Body of pancreas (tissue), 4 donors: ENCODE measurements at regions not wholly inside any gene's neighbourhood (a gene's known extent, or its start where the extent isn't known, plus 50 kb on each side); places are given as distances from the start of the nearest gene placed in this dataset.

Source experiments
- POLR2A ChIP-seq, 3 donors: fragments of 450-650 bp; IDR thresholded peaks; one replicate each; pipeline ENCODE4 v1.6.1; 2016; ENCODE audit warnings: antibody characterized with exemption in 3 of 3, mild to moderate bottlenecking in 2 of 3
- TF ChIP-seq, protein P1 (sequence below), 7 experiments: fragments of 450-650 bp in 4 of 7; fragments of 200-600 bp in 3 of 7; sonication (generic) in 3 of 7; IDR thresholded peaks; one replicate each; pipeline ENCODE4 v1.5.1; 2016 to 2019; ENCODE audit warnings: antibody characterized with exemption in 7 of 7

DNA sequence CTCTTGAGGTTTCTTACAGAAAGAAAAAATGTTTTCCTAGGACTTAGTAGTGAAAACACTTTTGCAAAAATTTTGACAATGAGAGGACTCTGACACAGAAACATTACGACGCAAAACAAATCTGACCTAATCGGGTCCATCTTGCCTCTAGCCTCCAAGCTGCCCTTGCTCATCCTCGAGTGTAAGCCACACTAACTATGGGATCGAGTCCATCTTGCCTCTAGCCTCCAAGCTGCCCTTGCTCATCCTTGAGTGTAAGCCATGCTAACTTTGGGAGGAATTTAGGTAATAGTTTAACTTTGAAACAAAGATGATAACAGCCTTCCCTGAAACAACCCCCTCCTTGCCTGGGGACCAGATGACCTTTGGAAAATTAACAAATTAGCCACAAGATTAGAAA is 100.3 kb upstream of the FRG1 start:
- TF ChIP-seq, protein P1, sequence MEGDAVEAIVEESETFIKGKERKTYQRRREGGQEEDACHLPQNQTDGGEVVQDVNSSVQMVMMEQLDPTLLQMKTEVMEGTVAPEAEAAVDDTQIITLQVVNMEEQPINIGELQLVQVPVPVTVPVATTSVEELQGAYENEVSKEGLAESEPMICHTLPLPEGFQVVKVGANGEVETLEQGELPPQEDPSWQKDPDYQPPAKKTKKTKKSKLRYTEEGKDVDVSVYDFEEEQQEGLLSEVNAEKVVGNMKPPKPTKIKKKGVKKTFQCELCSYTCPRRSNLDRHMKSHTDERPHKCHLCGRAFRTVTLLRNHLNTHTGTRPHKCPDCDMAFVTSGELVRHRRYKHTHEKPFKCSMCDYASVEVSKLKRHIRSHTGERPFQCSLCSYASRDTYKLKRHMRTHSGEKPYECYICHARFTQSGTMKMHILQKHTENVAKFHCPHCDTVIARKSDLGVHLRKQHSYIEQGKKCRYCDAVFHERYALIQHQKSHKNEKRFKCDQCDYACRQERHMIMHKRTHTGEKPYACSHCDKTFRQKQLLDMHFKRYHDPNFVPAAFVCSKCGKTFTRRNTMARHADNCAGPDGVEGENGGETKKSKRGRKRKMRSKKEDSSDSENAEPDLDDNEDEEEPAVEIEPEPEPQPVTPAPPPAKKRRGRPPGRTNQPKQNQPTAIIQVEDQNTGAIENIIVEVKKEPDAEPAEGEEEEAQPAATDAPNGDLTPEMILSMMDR (IDR thresholded peaks at IDR 0.05): no peak
- no peak for TF ChIP-seq POLR2A (IDR thresholded peaks at IDR 0.05)
